HL-60 (cell line): ENCODE measurements at regions not wholly inside any gene's neighbourhood (a gene's known extent, or its start where the extent isn't known, plus 50 kb on each side); places are given as distances from the start of the nearest gene placed in this dataset.

Experiments used
- DNase-seq, 2 experiments: peaks; one replicate each; pipeline ENCODE4 v3.0.0-alpha.2; 2010 to 2020; ENCODE audit warnings: low read depth in 1 of 2, low spot score in 1 of 2
- H3K27ac ChIP-seq: fragments of 250-450 bp; sonication (Bioruptor Pico); replicated peaks from 2 replicates; pipeline ENCODE4 v1.5.1; 2020; ENCODE audit warnings: mild to moderate bottlenecking, moderate library complexity
- H3K27me3 ChIP-seq: fragments of 250-450 bp; sonication (Bioruptor Pico); 2 replicates; pipeline ENCODE4 v1.5.1; 2021; ENCODE audit warnings: mild to moderate bottlenecking, moderate library complexity; ENCODE audit not compliant: insufficient read depth, poor library complexity, severe bottlenecking
- H3K4me3 ChIP-seq: replicated peaks from 2 replicates; pipeline ENCODE4 v1.5.1; 2011; ENCODE audit warnings: mild to moderate bottlenecking, control low read depth, low read length; ENCODE audit not compliant: insufficient read depth
- CTCF ChIP-seq: IDR thresholded peaks from one replicate; pipeline ENCODE4 v1.5.1; 2011; ENCODE audit warnings: low read length, control low read depth, inconsistent platforms; ENCODE audit not compliant: insufficient read depth
- GABPA ChIP-seq: IDR thresholded peaks from 2 replicates; pipeline ENCODE4 v1.6.1; 2012; ENCODE audit warnings: low read depth
- POLR2AphosphoS5 ChIP-seq: IDR thresholded peaks from 2 replicates; pipeline ENCODE4 v1.6.1; 2012; ENCODE audit warnings: low read depth
- REST ChIP-seq: IDR thresholded peaks from 2 replicates; pipeline ENCODE4 v1.6.1; 2012; ENCODE audit warnings: low read depth; ENCODE audit not compliant: insufficient replicate concordance
- SPI1 ChIP-seq: IDR thresholded peaks from 2 replicates; pipeline ENCODE4 v1.6.1; 2012; ENCODE audit warnings: low read depth, mild to moderate bottlenecking, borderline replicate concordance

- Histone ChIP-seq H3K27me3 (no peaks in the 10 kb centered on the region), H3K27ac (no peak overlapping the region), H3K4me3 (no peak overlapping the region)
- TF ChIP-seq REST = no peak
- TF ChIP-seq CTCF = no peak
- TF ChIP-seq POLR2AphosphoS5 = no peak
- no peak for TF ChIP-seq GABPA
- TF ChIP-seq SPI1 = no peak
- no peak for DNase-seq
Observed at GRCh38 chr7:41824284-41824683, 121.4 kb upstream of the INHBA start.

GRCh38 chr7:41822259-41822817, 119.4 kb upstream of the INHBA start:
- no peak for DNase-seq
- no peak for TF ChIP-seq POLR2AphosphoS5
- H3K4me3 ChIP-seq = no peak overlapping the region
- no peaks in the 10 kb centered on the region for H3K27me3 ChIP-seq
- no peak overlapping the region for H3K27ac ChIP-seq

- Histone ChIP-seq H3K4me3 (no peak overlapping the region), H3K27me3 (no peaks in the 10 kb centered on the region), H3K27ac (no peak overlapping the region)
- TF ChIP-seq SPI1 = no peak
- TF ChIP-seq GABPA = no peak
- no peak for TF ChIP-seq REST
- TF ChIP-seq CTCF = no peak
- TF ChIP-seq POLR2AphosphoS5 = no peak
- DNase-seq = no peak
Observed at GRCh38 chr7:41821521-41822213, 118.8 kb upstream of the INHBA start.

GRCh38 chr7:41820111-41820671, 117.3 kb upstream of the INHBA start:
- no peak overlapping the region for H3K27ac ChIP-seq
- TF ChIP-seq REST (no peak), POLR2AphosphoS5 (no peak), GABPA (no peak), SPI1 (no peak), CTCF (no peak)
- DNase-seq = no peak
- no peaks in the 10 kb centered on the region for H3K27me3 ChIP-seq
- H3K4me3 ChIP-seq = no peak overlapping the region
